ENCODE measurements at regions not wholly inside any gene's neighbourhood (a gene's known extent, or its start where the extent isn't known, plus 50 kb on each side); places are given as distances from the start of the nearest gene placed in this dataset.

GRCh38 chr10:2985729-2986232, 81.6 kb upstream of the PFKP start:
- POLR2A ChIA-PET (ENCODE audit: low non-redundant PET): no interaction called here
- peak; percentile 60 for DNase-seq (ENCODE audit: low spot score)
- peak overlapping the region; percentile 48 for H3K27ac ChIP-seq
- TF ChIP-seq CTCF (conservative IDR thresholded peaks at IDR 0.05; ENCODE audit: low read depth): no peak
- CTCF ChIA-PET: no interaction called here

- CTCF ChIA-PET: no interaction called here
- TF ChIP-seq CTCF (conservative IDR thresholded peaks at IDR 0.05; ENCODE audit: low read depth): no peak
- DNase-seq (ENCODE audit: low spot score): no peak
- no peak overlapping the region for H3K27ac ChIP-seq
- POLR2A ChIA-PET (ENCODE audit: low non-redundant PET): no interaction called here
Measured at GRCh38 chr10:2984682-2985081, 82.7 kb upstream of the PFKP start.

GRCh38 chr10:2982146-2982545, 85.2 kb upstream of the PFKP start:
- no peak overlapping the region for H3K27ac ChIP-seq
- no peak for TF ChIP-seq CTCF (conservative IDR thresholded peaks at IDR 0.05; ENCODE audit: low read depth)
- ChIA-PET CTCF (no interaction called here), POLR2A (ENCODE audit: low non-redundant PET) (no interaction called here)
- no peak for DNase-seq (ENCODE audit: low spot score)

- no peak for DNase-seq (ENCODE audit: low spot score)
- TF ChIP-seq CTCF (conservative IDR thresholded peaks at IDR 0.05; ENCODE audit: low read depth): no peak
- ChIA-PET CTCF (no interaction called here), POLR2A (ENCODE audit: low non-redundant PET) (no interaction called here)
- no peak overlapping the region for H3K27ac ChIP-seq
Measured at GRCh38 chr10:2981361-2981801, 86.0 kb upstream of the PFKP start.

- TF ChIP-seq CTCF (conservative IDR thresholded peaks at IDR 0.05; ENCODE audit: low read depth): no peak
- POLR2A ChIA-PET (ENCODE audit: low non-redundant PET): no interaction called here
- no peak for DNase-seq (ENCODE audit: low spot score)
- H3K27ac ChIP-seq: no peak overlapping the region
- CTCF ChIA-PET: no interaction called here
Measured at GRCh38 chr10:2980791-2981360, 86.5 kb upstream of the PFKP start.

- TF ChIP-seq CTCF (conservative IDR thresholded peaks at IDR 0.05; ENCODE audit: low read depth): no peak
- CTCF ChIA-PET: no interaction called here
- POLR2A ChIA-PET (ENCODE audit: low non-redundant PET): no interaction called here
- H3K27ac ChIP-seq: no peak overlapping the region
- DNase-seq (ENCODE audit: low spot score): no peak
Measured at GRCh38 chr10:2980116-2980515, 87.2 kb upstream of the PFKP start.
